Natural killer cell (primary cell): ENCODE measurements at regions not wholly inside any gene's neighbourhood (a gene's known extent, or its start where the extent isn't known, plus 50 kb on each side); places are given as distances from the start of the nearest gene placed in this dataset.

Source experiments
- ATAC-seq, 3 donors: fragments of 150-1000 bp in 2 of 3; fragments of 200-7000 bp in 1 of 3; cut with Tn5 transposase; 1 replicate in 1 of 3; 2 replicates in 2 of 3; pipeline ENCODE4 v1.10.0; 2021; ENCODE audit warnings: mild to moderate bottlenecking in 2 of 3, moderate library complexity in 2 of 3
- DNase-seq, 2 donors: peaks; one replicate each; pipeline versions ENCODE4 v3.0.0 to v3.0.0-alpha.2; 2013 to 2021; ENCODE audit warnings: mixed read lengths in 1 of 2
- H3K27ac ChIP-seq: one replicate; pipeline ENCODE4 v1.5.1; 2013; ENCODE audit warnings: mild to moderate bottlenecking, low read length
- H3K27me3 ChIP-seq: one replicate; pipeline ENCODE4 v1.6.1; 2013; ENCODE audit warnings: low read length; ENCODE audit not compliant: control insufficient read depth, insufficient read depth
- H3K36me3 ChIP-seq: one replicate; pipeline ENCODE4 v1.6.1; 2013; ENCODE audit warnings: low read length; ENCODE audit not compliant: control insufficient read depth, insufficient read depth
- H3K4me1 ChIP-seq: one replicate; pipeline ENCODE4 v1.6.1; 2013; ENCODE audit warnings: low read length; ENCODE audit not compliant: control insufficient read depth, insufficient read depth
- H3K4me3 ChIP-seq: one replicate; pipeline ENCODE4 v1.5.1; 2013; ENCODE audit warnings: low read length
- H3K9me3 ChIP-seq: one replicate; pipeline ENCODE4 v1.6.1; 2013; ENCODE audit warnings: low read length; ENCODE audit not compliant: control insufficient read depth, insufficient read depth
- H3K27ac Mint-ChIP-seq, 2 donors: one replicate each; pipeline ENCODE4 v1.8.0; 2022; ENCODE audit warnings: mild to moderate bottlenecking in 2 of 2, mixed read lengths in 2 of 2, moderate library complexity in 1 of 2
- H3K27me3 Mint-ChIP-seq, 2 donors: one replicate each; pipeline ENCODE4 v1.8.0; 2022; ENCODE audit warnings: low read depth in 2 of 2, mixed read lengths in 2 of 2
- H3K36me3 Mint-ChIP-seq: one replicate; pipeline ENCODE4 v1.8.0; 2022; ENCODE audit warnings: mixed read lengths
- H3K4me1 Mint-ChIP-seq, 2 donors: one replicate each; pipeline ENCODE4 v1.8.0; 2022; ENCODE audit warnings: mixed read lengths in 2 of 2
- H3K4me3 Mint-ChIP-seq: one replicate; pipeline ENCODE4 v1.8.0; 2022; ENCODE audit warnings: mild to moderate bottlenecking, moderate library complexity, mixed read lengths
- H3K9me3 Mint-ChIP-seq, 2 donors: one replicate each; pipeline ENCODE4 v1.8.0; 2022; ENCODE audit warnings: mixed read lengths in 2 of 2
- CTCF ChIP-seq: fragments of 200-600 bp; IDR thresholded peaks from one replicate; pipeline ENCODE4 v1.8.0; 2022; ENCODE audit warnings: antibody characterized with exemption
- WGBS: methylation state at CpG from one replicate; pipeline ENCODE4 v1.1.7; 2013; ENCODE audit warnings: missing lambda C conversion rate; ENCODE audit not compliant: insufficient coverage; 5-methylcytosine and 5-hydroxymethylcytosine counted together
- intact Hi-C: fragments of 100-400 bp; cut with micrococcal nuclease; formaldehyde crosslinking; loops from one replicate; pipeline ENCODE4 v1.14.2; 2022

GRCh38 chr11:13141731-13142709, 132.9 kb downstream of the RASSF10 start:
- no peaks in the 10 kb centered on the region for H3K36me3 Mint-ChIP-seq
- no peak overlapping the region for H3K4me3 Mint-ChIP-seq
- 78% methylated on average over 27 of the region's 27 CpGs for WGBS
- DNase-seq (no peak), ATAC-seq (no peak)
- Histone ChIP-seq H3K27ac (no peak overlapping the region), H3K9me3 (no peaks in the 10 kb centered on the region), H3K4me3 (no peak overlapping the region), H3K27me3 (no peaks in the 10 kb centered on the region), H3K4me1 (no peaks in the 10 kb centered on the region), H3K36me3 (no peaks in the 10 kb centered on the region)
- intact Hi-C loops = no loop called here
- no peaks in the 10 kb centered on the region for H3K4me1 Mint-ChIP-seq
- TF ChIP-seq CTCF = no peak
- H3K27ac Mint-ChIP-seq = no peak overlapping the region
- no peaks in the 10 kb centered on the region for H3K9me3 Mint-ChIP-seq
- H3K27me3 Mint-ChIP-seq = peaks cover 8 to 25% of the 10 kb centered on the region in 2 donors

DNA sequence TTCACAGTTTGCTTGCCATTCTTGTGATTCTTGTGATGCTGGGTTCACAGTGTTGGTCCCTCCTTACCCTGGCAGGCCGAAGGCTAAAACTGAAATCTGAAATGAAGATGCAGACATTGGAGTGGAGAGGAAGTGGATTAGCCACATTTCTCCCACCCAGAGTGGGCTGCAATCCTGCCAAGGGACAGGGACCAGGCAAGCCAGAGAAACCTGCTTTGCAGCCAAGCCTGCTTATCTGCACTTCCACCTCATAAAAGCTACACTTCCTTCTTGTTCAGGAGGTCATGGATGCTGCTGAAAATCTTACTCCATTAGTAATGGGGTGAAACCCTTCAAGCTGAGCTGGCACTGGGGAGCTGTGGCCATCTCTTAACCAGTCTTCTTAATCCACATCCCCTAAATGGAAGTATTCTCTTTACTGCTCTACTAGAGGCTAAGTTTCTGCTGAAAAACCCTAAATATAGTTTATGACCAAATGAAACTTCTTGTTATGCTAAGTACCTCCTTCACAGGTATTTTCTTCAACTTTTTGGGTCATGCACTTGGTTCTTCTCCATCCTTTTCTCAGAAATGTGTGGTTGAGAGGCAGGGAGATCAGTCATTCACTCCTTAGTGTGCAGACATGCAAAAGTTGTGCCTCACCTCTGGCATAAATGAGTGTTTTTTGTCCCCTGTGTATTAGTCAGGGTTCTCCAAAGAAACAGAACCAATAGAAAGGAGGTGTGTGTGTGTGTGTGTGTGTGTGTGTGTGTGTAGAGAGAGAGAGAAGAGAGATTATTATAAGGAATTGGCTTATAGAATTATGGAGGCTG, 133.9 kb upstream of the BMAL1 start:
- H3K4me3 ChIP-seq = no peak overlapping the region
- H3K4me1 Mint-ChIP-seq = no peaks in the 10 kb centered on the region

GRCh38 chr11:13145461-13145860, 132.1 kb upstream of the BMAL1 start:
- H3K36me3 ChIP-seq = no peaks in the 10 kb centered on the region
- no peak overlapping the region for H3K27ac ChIP-seq
- no peak for ATAC-seq
- TF ChIP-seq CTCF = no peak
- peaks cover 2 to 30% of the 10 kb centered on the region in 2 donors for H3K27me3 Mint-ChIP-seq
- intact Hi-C loops = no loop called here
- H3K4me1 Mint-ChIP-seq = no peaks in the 10 kb centered on the region
- WGBS = 92% methylated on average over 2 of the region's 2 CpGs
- no peaks in the 10 kb centered on the region for H3K9me3 ChIP-seq
- H3K4me3 ChIP-seq = no peak overlapping the region
- no peak for DNase-seq
- H3K4me3 Mint-ChIP-seq = no peak overlapping the region
- H3K9me3 Mint-ChIP-seq = no peaks in the 10 kb centered on the region
- H3K27ac Mint-ChIP-seq = no peak overlapping the region
- H3K4me1 ChIP-seq = no peaks in the 10 kb centered on the region
- H3K36me3 Mint-ChIP-seq = no peaks in the 10 kb centered on the region
- H3K27me3 ChIP-seq = no peaks in the 10 kb centered on the region

More for the DNA sequence above, 133.9 kb upstream of the BMAL1 start:
- Mint-ChIP-seq H3K27me3 (peaks cover 5 to 31% of the 10 kb centered on the region in 2 donors), H3K36me3 (no peaks in the 10 kb centered on the region), H3K9me3 (no peaks in the 10 kb centered on the region), H3K4me3 (no peak overlapping the region), H3K27ac (no peak overlapping the region)
- Histone ChIP-seq H3K9me3 (no peaks in the 10 kb centered on the region), H3K27ac (no peak overlapping the region), H3K36me3 (no peaks in the 10 kb centered on the region), H3K4me1 (no peaks in the 10 kb centered on the region), H3K27me3 (no peaks in the 10 kb centered on the region)
- no peak for TF ChIP-seq CTCF
- intact Hi-C loops = no loop called here
- DNase-seq (no peak), ATAC-seq (no peak)
- 27% methylated on average over 1 of the region's 1 CpG for WGBS
